Activated effector memory CD4-positive, alpha-beta T cell treated with Interleukin-2 at 50 U/mL for 16 hours (primary cell): ENCODE measurements at regions not wholly inside any gene's neighbourhood (a gene's known extent, or its start where the extent isn't known, plus 50 kb on each side); places are given as distances from the start of the nearest gene placed in this dataset.
A peak's percentile ranks its signal among the peaks of the same experiment; 100 is the strongest.

Experiments used
- DNase-seq: peaks from one replicate; pipeline ENCODE4 v3.0.0-alpha.2; 2020

- no peak for DNase-seq
Observed at GRCh38 chr14:38073641-38074040, 134.1 kb upstream of the SSTR1 start.

- no peak for DNase-seq
Observed at GRCh38 chr14:38074081-38074480, 133.6 kb upstream of the SSTR1 start.

GRCh38 chr14:38074754-38075153, 132.9 kb upstream of the SSTR1 start:
- DNase-seq, result no peak

- DNase-seq, result peak; percentile 50
Observed at GRCh38 chr14:38078393-38078792, 129.3 kb upstream of the SSTR1 start.

- no peak for DNase-seq
Observed at GRCh38 chr14:38079268-38079667, 128.4 kb upstream of the SSTR1 start.

GRCh38 chr14:38079886-38080285, 127.8 kb upstream of the SSTR1 start:
- DNase-seq, result no peak

- DNase-seq, result no peak
Observed at GRCh38 chr14:38080696-38081095, 127.0 kb upstream of the SSTR1 start.

- no peak for DNase-seq
Observed at GRCh38 chr14:38083039-38083438, 124.7 kb upstream of the SSTR1 start.

- DNase-seq, result no peak
Observed at GRCh38 chr14:38089123-38089522, 118.6 kb upstream of the SSTR1 start.

GRCh38 chr14:38090506-38090905, 117.2 kb upstream of the SSTR1 start:
- DNase-seq, result no peak

GRCh38 chr14:38098074-38098836, 109.4 kb upstream of the SSTR1 start:
- DNase-seq, result no peak

GRCh38 chr14:38101679-38102078, 106.0 kb upstream of the SSTR1 start:
- no peak for DNase-seq

- no peak for DNase-seq
Observed at GRCh38 chr14:38103542-38104225, 104.0 kb upstream of the SSTR1 start.

- DNase-seq, result no peak
Observed at GRCh38 chr14:38105106-38105702, 102.5 kb upstream of the SSTR1 start.

- no peak for DNase-seq
Observed at GRCh38 chr14:38107216-38107631, 100.5 kb upstream of the SSTR1 start.

- no peak for DNase-seq
Observed at GRCh38 chr14:38108681-38109080, 99.0 kb upstream of the SSTR1 start.

- no peak for DNase-seq
Observed at GRCh38 chr14:38110258-38110657, 97.4 kb upstream of the SSTR1 start.

GRCh38 chr14:38111046-38111445, 96.7 kb upstream of the SSTR1 start:
- no peak for DNase-seq

- DNase-seq, result no peak
Observed at GRCh38 chr14:38113546-38113945, 94.2 kb upstream of the SSTR1 start.

GRCh38 chr14:38116895-38117294, 90.8 kb upstream of the SSTR1 start:
- no peak for DNase-seq

- DNase-seq, result no peak
Observed at GRCh38 chr14:38120109-38120508, 87.6 kb upstream of the SSTR1 start.

GRCh38 chr14:38121320-38122020, 86.2 kb upstream of the SSTR1 start:
- DNase-seq, result no peak

GRCh38 chr14:38122241-38122640, 85.5 kb upstream of the SSTR1 start:
- no peak for DNase-seq

- no peak for DNase-seq
Observed at GRCh38 chr14:38124506-38124905, 83.2 kb upstream of the SSTR1 start.
